WI38 (cell line): ENCODE measurements at regions not wholly inside any gene's neighbourhood (a gene's known extent, or its start where the extent isn't known, plus 50 kb on each side); places are given as distances from the start of the nearest gene placed in this dataset.
A peak's percentile ranks its signal among the peaks of the same experiment; 100 is the strongest.

Experiments
- H3K4me3 ChIP-seq: 2 replicates; pipeline ENCODE4 v1.5.1; 2011; ENCODE audit warnings: low read depth, mild to moderate bottlenecking, control low read depth, low read length
- CTCF ChIP-seq: IDR thresholded peaks from 2 replicates; pipeline ENCODE4 v1.5.1; 2012; ENCODE audit warnings: low read depth, mild to moderate bottlenecking, control low read depth, low read length

DNA sequence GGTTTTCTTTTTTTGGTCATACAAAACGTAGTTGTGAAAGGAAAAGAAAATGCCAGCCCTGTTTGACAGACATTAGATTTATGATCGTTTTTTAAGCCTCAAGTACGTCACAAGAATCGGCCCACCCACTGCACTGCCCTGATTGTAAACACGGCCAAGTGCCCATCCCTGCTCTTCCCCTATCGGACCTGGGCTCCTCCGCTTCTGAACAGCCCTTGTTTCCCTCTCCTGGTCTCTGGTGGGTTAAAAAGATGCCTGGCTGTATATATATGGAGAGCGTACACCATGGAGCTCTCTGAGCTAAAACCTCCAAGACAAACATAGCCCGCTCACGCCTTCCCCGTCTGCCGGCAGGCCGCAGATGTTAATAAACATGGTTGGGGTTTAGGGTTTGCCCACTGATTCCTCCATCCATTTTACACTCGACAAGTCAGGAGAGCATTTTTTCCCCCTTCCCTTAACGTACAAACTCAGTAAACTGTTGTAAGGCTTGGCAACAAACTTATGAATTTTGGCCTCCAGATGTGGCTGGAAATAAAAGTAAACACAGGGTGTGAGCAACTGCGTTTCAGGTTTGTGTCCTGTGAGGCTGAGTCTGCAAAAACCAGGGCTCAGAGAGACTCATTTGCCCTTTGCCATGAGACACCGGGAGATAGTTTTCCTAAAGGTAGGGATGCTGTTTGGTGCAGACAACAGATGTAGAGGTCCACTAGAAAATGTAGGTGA is 325.9 kb downstream of the SOX9 start:
- peak overlapping the region; percentile 32 for H3K4me3 ChIP-seq
- no peak for TF ChIP-seq CTCF

DNA sequence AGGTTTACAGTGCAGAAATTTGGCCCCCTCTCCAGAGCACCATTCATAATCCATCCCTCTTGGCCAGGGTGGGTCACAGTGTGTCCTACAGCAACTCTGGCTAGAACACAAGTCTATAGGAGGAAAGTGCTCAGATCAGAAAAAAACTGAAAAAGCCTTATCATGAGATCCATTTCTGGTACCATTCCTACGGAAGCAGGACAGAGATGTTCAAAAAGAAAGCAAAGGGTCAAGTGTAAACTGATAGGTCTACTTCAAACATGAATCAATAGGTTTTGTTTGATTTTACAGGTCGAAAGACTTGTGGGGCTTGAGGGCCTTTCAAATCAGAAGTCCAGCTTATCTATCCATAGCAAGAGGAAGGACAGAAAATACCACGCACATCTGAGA is 326.4 kb downstream of the SOX9 start:
- no peak overlapping the region for H3K4me3 ChIP-seq
- TF ChIP-seq CTCF, result no peak

GRCh38 chr17:72448019-72448418 is 327.2 kb downstream of the SOX9 start:
- no peak for TF ChIP-seq CTCF
- H3K4me3 ChIP-seq, result no peak overlapping the region

DNA sequence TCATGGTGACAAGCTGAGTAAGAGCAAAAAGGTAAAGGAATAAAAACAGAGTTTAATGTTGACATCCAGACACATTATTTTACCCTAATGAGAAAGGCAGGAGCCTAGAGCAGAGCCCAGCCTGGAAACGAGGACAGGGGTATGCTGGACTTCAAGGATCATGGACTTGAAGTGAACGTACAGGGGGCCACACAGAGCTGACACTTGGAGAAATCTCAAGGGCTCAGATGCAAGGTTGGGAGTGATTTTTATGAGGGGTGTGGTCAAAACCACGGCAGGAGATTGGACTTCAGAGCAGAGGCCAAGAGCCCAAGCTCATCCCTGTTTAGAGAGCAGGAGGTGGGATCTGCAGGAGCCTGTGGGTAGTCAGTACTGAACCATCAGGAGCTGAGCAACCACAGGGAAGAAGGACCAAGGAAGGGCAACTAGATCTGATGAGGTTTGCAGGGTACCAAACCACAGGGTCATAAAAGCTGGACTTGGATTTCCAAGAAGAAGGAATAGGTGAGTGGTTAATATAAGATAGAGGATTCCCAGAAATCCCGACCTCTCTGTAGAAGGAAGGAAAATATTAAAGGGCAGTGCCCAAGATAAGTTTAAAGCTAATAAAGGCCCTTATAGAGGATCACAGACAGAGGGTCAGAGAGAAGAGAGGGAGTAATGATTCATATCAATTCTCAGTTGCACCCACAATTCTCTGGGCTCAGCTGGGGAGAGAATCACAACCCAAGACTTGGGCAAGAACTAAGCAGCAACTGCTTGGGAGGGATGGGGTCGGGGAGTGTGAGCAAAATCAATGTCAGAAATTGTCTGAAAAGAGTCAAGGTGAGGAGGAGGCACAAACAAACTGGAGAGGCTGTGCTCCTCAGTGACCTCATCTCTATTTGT is 331.7 kb downstream of the SOX9 start:
- TF ChIP-seq CTCF, result no peak
- H3K4me3 ChIP-seq, result no peak overlapping the region

DNA sequence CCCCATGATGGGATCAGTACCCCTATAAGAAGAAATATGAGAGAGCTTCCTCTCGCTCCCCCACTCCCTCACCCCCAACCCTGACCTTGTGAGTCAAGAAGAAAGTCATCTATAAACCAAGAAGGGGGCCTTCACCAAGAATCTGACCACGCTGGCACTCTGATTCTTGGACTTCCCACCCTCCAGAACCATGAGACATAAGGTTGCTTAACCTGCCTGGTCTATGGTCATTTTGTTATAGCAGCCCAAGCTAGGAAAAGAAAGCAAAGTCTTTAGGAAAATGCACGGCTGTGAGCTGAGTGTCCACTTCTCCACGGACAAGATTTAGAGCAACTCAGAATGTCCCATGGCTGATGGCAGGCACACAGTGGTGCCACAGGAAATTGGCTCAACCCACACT is 333.5 kb downstream of the SOX9 start:
- no peak overlapping the region for H3K4me3 ChIP-seq
- no peak for TF ChIP-seq CTCF

- H3K4me3 ChIP-seq, result no peak overlapping the region
- TF ChIP-seq CTCF, result no peak
These were observed 334.7 kb downstream of the SOX9 start for GRCh38 chr17:72455562-72455961.

- no peak overlapping the region for H3K4me3 ChIP-seq
These were observed 335.3 kb downstream of the SOX9 start for GRCh38 chr17:72456075-72456474.

More at GRCh38 chr17:72456075-72456474, 335.3 kb downstream of the SOX9 start:
- TF ChIP-seq CTCF, result no peak
